Activated CD4-positive, alpha-beta memory T cell treated with anti-CD3 and anti-CD28 coated beads for 36 hours (primary cell): ENCODE measurements at regions not wholly inside any gene's neighbourhood (a gene's known extent, or its start where the extent isn't known, plus 50 kb on each side); places are given as distances from the start of the nearest gene placed in this dataset.
A peak's percentile ranks its signal among the peaks of the same experiment; 100 is the strongest.

Experiments
- CTCF ChIA-PET: fragments of 350-600 bp; sonication (Branson Sonifier 250); formaldehyde crosslinking; loops from one replicate; lab custom pipeline; 2021; ENCODE audit warnings: antibody characterized with exemption, inconsistent platforms; lab: Charles Lee
- POLR2A ChIA-PET: fragments of 350-600 bp; sonication (Branson Sonifier 250); formaldehyde crosslinking; loops from one replicate; lab custom pipeline; 2021; ENCODE audit warnings: antibody characterized with exemption; lab: Charles Lee
- DNase-seq: peaks from one replicate; pipeline ENCODE4 v3.0.0-alpha.2; 2020
- H3K27ac Mint-ChIP-seq: one replicate; pipeline ENCODE4 v1.8.0; 2021; ENCODE audit warnings: mixed read lengths
- H3K27me3 Mint-ChIP-seq: one replicate; pipeline ENCODE4 v1.8.0; 2021; ENCODE audit warnings: mixed read lengths
- H3K36me3 Mint-ChIP-seq: one replicate; pipeline ENCODE4 v1.8.0; 2021; ENCODE audit warnings: mixed read lengths
- H3K4me1 Mint-ChIP-seq: one replicate; pipeline ENCODE4 v1.8.0; 2021; ENCODE audit warnings: low read depth, mixed read lengths
- H3K4me3 Mint-ChIP-seq: one replicate; pipeline ENCODE4 v1.8.0; 2021; ENCODE audit warnings: mild to moderate bottlenecking, mixed read lengths
- H3K9me3 Mint-ChIP-seq: one replicate; pipeline ENCODE4 v1.8.0; 2021; ENCODE audit warnings: mixed read lengths
- intact Hi-C: fragments of 100-400 bp; cut with micrococcal nuclease; formaldehyde crosslinking; loops from one replicate; pipeline ENCODE4 v1.15.1; 2023

DNA sequence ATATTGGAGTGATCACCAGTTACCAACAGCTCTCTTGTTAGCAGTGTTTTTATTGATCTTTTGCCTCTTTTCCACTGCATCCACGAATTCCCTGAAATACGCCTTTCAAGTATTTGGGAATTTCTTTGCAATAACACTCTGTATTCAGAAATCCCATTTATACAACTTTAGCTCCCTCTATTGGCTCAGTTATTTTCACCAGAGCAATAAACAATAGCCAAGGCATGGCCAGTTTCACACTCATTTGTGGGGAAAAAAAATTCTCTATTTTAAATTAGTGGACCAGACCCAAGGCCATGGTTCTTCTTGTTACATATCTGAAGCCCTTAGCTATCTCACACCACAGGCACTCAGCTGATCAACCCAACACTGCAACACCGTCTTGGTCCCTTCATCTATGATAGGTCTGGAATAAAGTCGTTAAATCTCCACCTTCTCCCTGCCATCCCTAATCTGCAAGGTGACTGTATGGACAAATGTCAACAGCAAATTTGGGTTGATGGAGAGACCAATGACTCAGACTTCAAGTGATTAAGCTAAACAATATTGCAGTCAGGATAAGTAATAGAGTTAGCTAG is 92.4 kb upstream of the TMEM260 start:
- intact Hi-C loops, result no loop called here
- no peaks in the 10 kb centered on the region for H3K9me3 Mint-ChIP-seq
- H3K4me3 Mint-ChIP-seq, result no peak overlapping the region
- POLR2A ChIA-PET, result no interaction called here
- H3K27ac Mint-ChIP-seq, result no peak overlapping the region
- H3K27me3 Mint-ChIP-seq, result peaks cover under 1% of the 10 kb centered on the region
- H3K36me3 Mint-ChIP-seq, result no peaks in the 10 kb centered on the region
- CTCF ChIA-PET, result no interaction called here
- no peak for DNase-seq
- H3K4me1 Mint-ChIP-seq, result peaks cover 7% of the 10 kb centered on the region

DNA sequence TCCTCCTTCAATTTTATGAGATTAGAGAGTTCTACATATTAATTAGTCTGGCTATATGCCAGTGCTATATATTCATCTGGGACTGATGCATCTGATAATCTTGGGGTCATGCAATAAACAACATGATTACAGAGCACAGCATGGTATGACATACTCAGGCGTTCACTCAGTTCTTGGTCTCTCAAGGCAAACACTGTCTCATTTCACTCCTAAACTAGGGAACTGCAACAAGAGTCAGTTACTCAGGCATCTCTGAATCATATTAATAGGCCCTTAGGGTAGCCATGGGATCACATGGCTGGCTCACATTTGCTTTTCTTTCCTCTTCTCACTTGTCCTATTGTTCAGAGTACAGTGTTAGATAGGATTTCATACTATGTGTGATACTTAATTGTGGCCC is 91.8 kb upstream of the TMEM260 start:
- ChIA-PET CTCF (no interaction called here), POLR2A (no interaction called here)
- no peaks in the 10 kb centered on the region for H3K27me3 Mint-ChIP-seq
- no peaks in the 10 kb centered on the region for H3K9me3 Mint-ChIP-seq
- H3K27ac Mint-ChIP-seq, result no peak overlapping the region
- DNase-seq, result no peak
- no peak overlapping the region for H3K4me3 Mint-ChIP-seq
- H3K36me3 Mint-ChIP-seq, result no peaks in the 10 kb centered on the region
- intact Hi-C loops, result no loop called here
- H3K4me1 Mint-ChIP-seq, result peaks cover 7% of the 10 kb centered on the region

DNA sequence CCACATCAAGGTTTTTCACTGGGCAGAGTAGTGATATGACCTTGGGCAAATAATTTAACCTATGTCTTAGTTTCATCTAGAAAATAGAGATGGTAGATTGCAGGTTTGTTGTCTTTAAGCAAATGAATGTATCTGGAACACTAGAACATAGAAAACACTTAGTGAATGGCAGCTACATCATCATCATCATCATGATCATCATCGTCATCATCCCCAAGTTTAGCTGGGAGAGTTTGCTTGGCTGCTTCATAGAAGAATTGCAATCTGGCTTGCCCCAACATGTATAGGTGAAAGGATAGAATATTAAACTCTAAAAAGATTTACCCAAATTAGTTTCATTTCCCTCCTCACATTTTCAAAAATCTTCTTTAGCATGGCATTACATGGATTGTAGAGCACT is 91.3 kb upstream of the TMEM260 start:
- no peak overlapping the region for H3K4me3 Mint-ChIP-seq
- ChIA-PET POLR2A (no interaction called here), CTCF (no interaction called here)
- intact Hi-C loops, result no loop called here
- H3K4me1 Mint-ChIP-seq, result peaks cover 7% of the 10 kb centered on the region
- H3K27ac Mint-ChIP-seq, result no peak overlapping the region
- H3K36me3 Mint-ChIP-seq, result no peaks in the 10 kb centered on the region
- DNase-seq, result no peak
- H3K27me3 Mint-ChIP-seq, result no peaks in the 10 kb centered on the region
- no peaks in the 10 kb centered on the region for H3K9me3 Mint-ChIP-seq

DNA sequence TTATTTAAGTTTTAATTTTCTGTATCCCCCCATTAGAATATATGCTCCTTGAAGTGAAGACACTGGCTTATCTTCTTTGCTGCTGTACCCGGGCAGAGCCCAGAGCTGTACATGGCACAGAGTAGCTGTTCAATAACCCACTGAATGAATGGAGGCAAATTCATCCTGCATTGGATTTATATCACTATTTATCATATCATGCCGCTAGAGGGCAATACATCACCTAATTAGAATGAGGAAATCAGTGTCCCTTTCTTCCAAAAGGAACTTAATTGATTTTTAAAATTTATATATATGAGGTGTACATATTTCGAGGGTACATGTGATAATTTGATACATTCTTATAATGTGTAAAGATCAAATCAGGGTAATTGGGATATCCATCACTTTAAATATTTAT is 89.2 kb upstream of the TMEM260 start:
- H3K27me3 Mint-ChIP-seq, result no peaks in the 10 kb centered on the region
- no peaks in the 10 kb centered on the region for H3K36me3 Mint-ChIP-seq
- no peaks in the 10 kb centered on the region for H3K9me3 Mint-ChIP-seq
- no peak overlapping the region for H3K27ac Mint-ChIP-seq
- DNase-seq, result no peak
- peaks cover 7% of the 10 kb centered on the region for H3K4me1 Mint-ChIP-seq
- H3K4me3 Mint-ChIP-seq, result no peak overlapping the region
- intact Hi-C loops, result loop anchor here (1.0 to 5.0 kb wide), 4 partner anchors 382 to 827 kb away; no protein-coding TSS in a partner anchor
- ChIA-PET POLR2A (no interaction called here), CTCF (interaction anchor here (0.6 to 3.3 kb wide), 38 partner anchors 8 to 831 kb away, joined by 3 to 40 read pairs (median 4); partner anchors contain the start of genes AP5M1, EXOC5 and TMEM260)

- intact Hi-C loops, result loop anchor here (2.0 to 5.0 kb wide), 3 partner anchors 381 to 711 kb away; no protein-coding TSS in a partner anchor
- DNase-seq, result peak; percentile 25
- Mint-ChIP-seq H3K9me3 (no peaks in the 10 kb centered on the region), H3K27me3 (no peaks in the 10 kb centered on the region), H3K36me3 (no peaks in the 10 kb centered on the region), H3K27ac (no peak overlapping the region), H3K4me1 (peaks cover 7% of the 10 kb centered on the region), H3K4me3 (no peak overlapping the region)
- POLR2A ChIA-PET, result no interaction called here
- CTCF ChIA-PET, result interaction anchor here (0.7 to 3.3 kb wide), 32 partner anchors 9 to 1053 kb away, joined by 3 to 40 read pairs (median 5); partner anchors contain the start of genes AP5M1, EXOC5 and TMEM260
Observed at GRCh38 chr14:56491299-56492285, 88.0 kb upstream of the TMEM260 start.

- no peak for DNase-seq
- CTCF ChIA-PET, result no interaction called here
- no peak overlapping the region for H3K4me3 Mint-ChIP-seq
- H3K9me3 Mint-ChIP-seq, result no peaks in the 10 kb centered on the region
- H3K36me3 Mint-ChIP-seq, result no peaks in the 10 kb centered on the region
- H3K27me3 Mint-ChIP-seq, result no peaks in the 10 kb centered on the region
- intact Hi-C loops, result loop anchor here (5.0 kb wide), 2 partner anchors 378 to 708 kb away; no protein-coding TSS in a partner anchor
- no peak overlapping the region for H3K27ac Mint-ChIP-seq
- POLR2A ChIA-PET, result no interaction called here
- H3K4me1 Mint-ChIP-seq, result peaks cover 7% of the 10 kb centered on the region
Observed at GRCh38 chr14:56494167-56494566, 85.4 kb upstream of the TMEM260 start.

DNA sequence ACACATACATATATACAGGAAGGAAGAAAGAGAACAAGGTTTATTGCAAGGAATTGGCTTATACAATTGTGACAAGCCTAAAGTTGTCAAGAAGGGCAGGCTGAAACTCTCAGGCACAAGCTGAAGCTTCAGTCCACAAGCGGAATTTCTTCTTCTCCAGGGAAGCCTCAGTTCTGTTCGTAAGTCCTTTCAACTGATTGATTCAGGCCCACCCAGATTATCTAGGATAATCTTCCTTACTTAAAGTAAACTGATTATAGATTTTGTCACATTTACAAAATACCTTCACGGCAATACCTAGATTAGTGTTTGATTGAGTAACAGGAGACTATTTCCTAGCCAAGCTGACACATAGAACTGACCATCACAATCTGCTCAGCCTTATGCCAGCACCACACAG is 81.5 kb upstream of the TMEM260 start:
- ChIA-PET CTCF (no interaction called here), POLR2A (no interaction called here)
- intact Hi-C loops, result no loop called here
- H3K9me3 Mint-ChIP-seq, result no peaks in the 10 kb centered on the region
- no peak overlapping the region for H3K27ac Mint-ChIP-seq
- H3K27me3 Mint-ChIP-seq, result peaks cover 10% of the 10 kb centered on the region
- no peak overlapping the region for H3K4me3 Mint-ChIP-seq
- H3K36me3 Mint-ChIP-seq, result no peaks in the 10 kb centered on the region
- H3K4me1 Mint-ChIP-seq, result peaks cover 3% of the 10 kb centered on the region
- no peak for DNase-seq

GRCh38 chr14:56501909-56502530 is 77.6 kb upstream of the TMEM260 start:
- intact Hi-C loops, result no loop called here
- peaks cover 24% of the 10 kb centered on the region for H3K27me3 Mint-ChIP-seq
- CTCF ChIA-PET, result no interaction called here
- no peak overlapping the region for H3K4me3 Mint-ChIP-seq
- POLR2A ChIA-PET, result no interaction called here
- H3K9me3 Mint-ChIP-seq, result no peaks in the 10 kb centered on the region
- peaks cover 3% of the 10 kb centered on the region for H3K4me1 Mint-ChIP-seq
- no peaks in the 10 kb centered on the region for H3K36me3 Mint-ChIP-seq
- no peak overlapping the region for H3K27ac Mint-ChIP-seq
- DNase-seq, result no peak

DNA sequence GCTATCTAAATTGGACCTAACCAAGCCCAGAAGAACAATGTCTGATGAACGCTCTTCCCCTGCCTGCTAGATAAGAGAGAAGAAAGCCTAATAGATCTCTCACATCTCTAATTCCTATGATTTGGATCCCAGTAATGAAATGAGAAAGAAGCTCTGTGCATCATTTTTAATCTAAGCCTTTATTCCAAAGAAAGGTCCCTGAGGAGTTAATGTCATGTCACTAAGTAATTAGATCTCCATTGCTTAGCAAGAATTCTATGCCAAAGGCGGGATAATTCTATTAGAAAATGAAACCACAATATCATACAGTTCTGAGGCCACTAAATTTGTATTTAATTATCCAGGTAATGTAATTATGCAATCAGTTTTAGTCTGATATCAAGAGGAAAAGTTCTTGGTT is 74.2 kb upstream of the TMEM260 start:
- H3K9me3 Mint-ChIP-seq, result no peaks in the 10 kb centered on the region
- peaks cover 23% of the 10 kb centered on the region for H3K27me3 Mint-ChIP-seq
- no peak for DNase-seq
- ChIA-PET CTCF (no interaction called here), POLR2A (no interaction called here)
- H3K4me1 Mint-ChIP-seq, result peaks cover 3% of the 10 kb centered on the region
- H3K4me3 Mint-ChIP-seq, result no peak overlapping the region
- intact Hi-C loops, result no loop called here
- no peak overlapping the region for H3K27ac Mint-ChIP-seq
- no peaks in the 10 kb centered on the region for H3K36me3 Mint-ChIP-seq

DNA sequence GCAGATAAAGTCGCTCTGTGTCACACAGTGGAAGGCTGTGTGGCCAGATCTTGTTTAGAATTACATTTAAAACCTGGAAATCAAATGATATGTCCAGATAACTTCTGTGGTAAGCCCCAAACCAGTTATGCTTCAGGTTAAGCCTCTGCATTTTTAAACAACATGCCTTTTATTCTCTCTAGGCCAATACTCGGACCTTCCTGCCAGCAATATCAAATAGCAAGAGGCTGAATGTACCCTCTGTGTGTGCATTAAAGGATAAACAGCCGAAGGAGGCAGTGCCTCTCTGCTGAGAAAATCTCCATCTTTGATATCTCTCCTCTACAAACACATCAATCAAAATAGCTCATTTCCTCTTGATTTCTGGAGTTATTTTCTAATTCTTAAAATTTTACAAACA is 67.1 kb upstream of the TMEM260 start:
- H3K27me3 Mint-ChIP-seq, result peaks cover 4% of the 10 kb centered on the region
- intact Hi-C loops, result no loop called here
- CTCF ChIA-PET, result no interaction called here
- H3K4me3 Mint-ChIP-seq, result no peak overlapping the region
- POLR2A ChIA-PET, result no interaction called here
- peaks cover 10% of the 10 kb centered on the region for H3K4me1 Mint-ChIP-seq
- no peak for DNase-seq
- no peaks in the 10 kb centered on the region for H3K36me3 Mint-ChIP-seq
- no peaks in the 10 kb centered on the region for H3K9me3 Mint-ChIP-seq
- H3K27ac Mint-ChIP-seq, result no peak overlapping the region

DNA sequence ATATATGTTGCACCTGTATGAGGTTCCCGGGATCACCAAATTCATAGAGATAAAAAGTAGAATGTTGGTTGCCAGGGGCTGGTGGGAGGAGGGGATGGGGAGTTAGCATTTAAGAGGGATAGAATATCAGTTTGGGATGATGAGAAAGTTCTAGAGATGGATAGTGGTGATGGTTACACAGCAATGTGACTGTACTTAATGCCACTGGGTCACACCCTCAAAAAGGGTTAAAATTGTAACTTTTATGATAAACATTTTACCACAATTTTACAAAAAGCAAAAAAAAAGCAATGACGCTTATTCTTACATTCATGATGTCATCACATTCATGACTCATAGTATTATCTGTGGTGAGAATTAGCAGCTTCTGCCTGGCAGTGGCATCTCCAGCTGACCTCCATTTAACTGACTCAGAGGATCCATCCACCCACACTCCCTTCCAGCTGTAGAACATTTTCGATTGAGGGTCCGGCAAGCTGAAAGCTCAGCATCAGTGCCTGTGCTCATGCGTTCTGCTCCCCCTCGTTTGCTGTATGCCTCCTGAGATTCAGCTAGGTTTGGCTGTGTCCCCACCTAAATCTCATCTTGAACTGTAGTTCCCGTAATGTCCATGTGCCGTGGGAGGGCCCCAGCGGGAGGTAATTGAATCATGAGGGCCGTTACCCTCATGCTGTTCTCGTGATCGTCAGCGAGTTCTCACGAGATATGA is 64.8 kb upstream of the TMEM260 start:
- Mint-ChIP-seq H3K4me1 (peaks cover 10% of the 10 kb centered on the region), H3K27ac (no peak overlapping the region), H3K4me3 (no peak overlapping the region), H3K9me3 (no peaks in the 10 kb centered on the region), H3K27me3 (peaks cover 9% of the 10 kb centered on the region), H3K36me3 (no peaks in the 10 kb centered on the region)
- DNase-seq, result peak; percentile 38
- intact Hi-C loops, result no loop called here
- POLR2A ChIA-PET, result interaction anchor here (1.1 kb wide), 1 partner anchor 65 kb away, joined by 3 read pairs; the partner anchor contains the start of gene TMEM260
- CTCF ChIA-PET, result interaction anchor here (1.9 kb wide), 1 partner anchor 24 kb away, joined by 11 read pairs; no protein-coding TSS in a partner anchor
